ENCODE measurements at regions not wholly inside any gene's neighbourhood (a gene's known extent, or its start where the extent isn't known, plus 50 kb on each side); places are given as distances from the start of the nearest gene placed in this dataset.

DNA sequence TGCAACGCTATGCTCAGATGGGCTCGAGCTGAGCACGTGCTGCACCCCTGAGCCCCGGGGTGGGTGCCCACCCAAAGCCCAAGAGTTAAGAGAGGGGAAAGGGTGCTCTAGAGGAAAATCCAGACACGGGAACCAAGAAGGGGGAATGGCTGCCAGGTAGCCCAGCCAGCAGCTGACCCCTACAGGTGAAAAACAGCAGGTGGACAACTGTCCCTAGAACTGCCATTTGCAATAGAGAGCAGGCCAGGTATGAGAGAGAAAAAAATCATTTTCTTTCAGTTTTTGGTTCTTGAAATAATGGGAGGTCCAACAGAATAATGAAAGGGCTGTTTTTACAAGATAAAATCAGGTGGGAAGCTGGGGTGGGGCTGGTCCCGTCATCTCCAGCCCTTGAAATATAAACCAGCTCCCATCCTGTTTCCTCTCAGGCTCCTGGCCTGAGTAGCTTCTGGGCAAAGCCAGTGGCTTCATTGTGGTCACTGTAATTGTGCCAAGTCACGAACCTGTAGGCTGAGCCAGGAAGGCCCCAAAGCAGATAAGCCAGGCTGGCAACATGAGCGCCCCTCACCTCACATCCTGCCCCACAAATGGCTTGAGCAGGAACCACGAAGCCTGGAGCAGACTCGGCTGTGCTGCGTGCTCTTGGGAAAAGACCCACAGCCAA lies 257.8 kb downstream of the SNX10 start:
- no peak for FAIRE-seq
- Histone ChIP-seq H3K36me3 (ENCODE audit: control insufficient read depth in 2 of 2, insufficient read depth in 2 of 2, low read length in 1 of 2) (no peaks in the 10 kb centered on the region), H3K9ac (ENCODE audit: control insufficient read depth, insufficient read depth, low read length) (no peak overlapping the region), H4K20me1 (ENCODE audit: control insufficient read depth, insufficient read depth) (no peaks in the 10 kb centered on the region), H3K27ac (ENCODE audit: control insufficient read depth, insufficient read depth) (no peak overlapping the region), H3K79me2 (ENCODE audit: control insufficient read depth, insufficient read depth, low read length) (no peaks in the 10 kb centered on the region), H3K4me2 (ENCODE audit: control insufficient read depth, insufficient read depth) (no peak overlapping the region), H3K4me1 (ENCODE audit: control insufficient read depth, insufficient read depth, low read length) (no peaks in the 10 kb centered on the region), H3K4me3 (no peak overlapping the region), H3K27me3 (replicated peaks in 1 of 2; ENCODE audit: control insufficient read depth in 2 of 2, insufficient read depth in 2 of 2, low read length in 1 of 2) (peaks cover 5 to 8% of the 10 kb centered on the region in 2 experiments; a peak in 3 of 4 replicates), H2AFZ (ENCODE audit: control insufficient read depth, low read depth, low read length) (no peak overlapping the region), H3K9me3 (replicated peaks; ENCODE audit: control insufficient read depth, insufficient read depth, low read length) (no peaks in the 10 kb centered on the region)
- ChIA-PET RAD21 (ENCODE audit: unreplicated experiment) (no interaction called here), CTCF (no interaction called here), SMC1A (ENCODE audit: uncharacterized antibody, unreplicated experiment) (no interaction called here), POLR2A (no interaction called here)
- intact Hi-C loops (cut with micrococcal nuclease; ENCODE audit: unreplicated experiment) (no loop called here), in situ Hi-C loops (cut with MboI) (no loop called here)
- no peak for DNase-seq (ENCODE audit: low read depth, low spot score)
- TF ChIP-seq TARDBP (IDR thresholded peaks at IDR 0.05; ENCODE audit: borderline replicate concordance): no peak
- no peak for TF ChIP-seq SPI1 (IDR thresholded peaks at IDR 0.05; ENCODE audit: borderline replicate concordance, insufficient read depth, low read depth, low read length)
- TF ChIP-seq CBX5 (IDR thresholded peaks at IDR 0.05; ENCODE audit: low read depth): no peak
- no peak for TF ChIP-seq TCF12 (IDR thresholded peaks at IDR 0.05; ENCODE audit: low read depth, low read length)
- no peak for TF ChIP-seq RBBP5 (conservative IDR thresholded peaks at IDR 0.05)
- no peak for ATAC-seq
- BruUV-seq (replicated peaks): no TSS peak
- WGBS (ENCODE audit: insufficient coverage, insufficient replicate concordance, low lambda C conversion rate, missing lambda C conversion rate): 17% methylated on average over 11 of the region's 11 CpGs

DNA sequence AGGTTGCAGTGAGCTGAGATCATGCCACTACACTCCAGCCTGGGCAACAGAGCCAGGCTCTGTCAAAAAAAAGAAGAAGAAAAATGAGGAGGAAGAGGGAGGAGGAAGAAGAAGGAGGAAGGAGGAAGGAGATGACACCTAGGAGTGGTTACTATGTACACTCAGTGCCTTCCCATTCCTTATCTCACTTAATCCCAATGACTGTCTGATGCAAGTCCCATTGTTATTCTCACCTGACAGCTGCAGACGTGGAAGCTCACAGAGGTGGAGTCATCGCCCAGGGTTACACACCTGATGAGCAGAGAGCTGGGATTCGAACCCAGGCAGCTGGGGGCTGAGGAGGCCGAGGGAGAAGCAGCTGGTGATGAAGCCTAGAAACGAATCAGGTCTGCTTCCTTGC lies 258.8 kb downstream of the SNX10 start:
- DNase-seq (ENCODE audit: low read depth, low spot score) (no peak), ATAC-seq (no peak), FAIRE-seq (no peak)
- ChIA-PET CTCF (no interaction called here), RAD21 (ENCODE audit: unreplicated experiment) (no interaction called here), POLR2A (interaction anchor here (0.6 kb wide), 1 partner anchor 46 kb away, joined by 3 read pairs; no protein-coding TSS in a partner anchor), SMC1A (ENCODE audit: uncharacterized antibody, unreplicated experiment) (no interaction called here)
- Histone ChIP-seq H2AFZ (ENCODE audit: control insufficient read depth, low read depth, low read length) (no peak overlapping the region), H3K9me3 (replicated peaks; ENCODE audit: control insufficient read depth, insufficient read depth, low read length) (no peaks in the 10 kb centered on the region), H3K4me1 (ENCODE audit: control insufficient read depth, insufficient read depth, low read length) (no peaks in the 10 kb centered on the region), H3K27ac (ENCODE audit: control insufficient read depth, insufficient read depth) (no peak overlapping the region), H3K4me2 (ENCODE audit: control insufficient read depth, insufficient read depth) (no peak overlapping the region), H3K4me3 (no peak overlapping the region), H3K79me2 (ENCODE audit: control insufficient read depth, insufficient read depth, low read length) (no peaks in the 10 kb centered on the region), H3K9ac (ENCODE audit: control insufficient read depth, insufficient read depth, low read length) (no peak overlapping the region), H3K27me3 (replicated peaks in 1 of 2; ENCODE audit: control insufficient read depth in 2 of 2, insufficient read depth in 2 of 2, low read length in 1 of 2) (peaks cover 5 to 8% of the 10 kb centered on the region in 2 experiments; a peak in 3 of 4 replicates), H3K36me3 (ENCODE audit: control insufficient read depth in 2 of 2, insufficient read depth in 2 of 2, low read length in 1 of 2) (no peaks in the 10 kb centered on the region), H4K20me1 (ENCODE audit: control insufficient read depth, insufficient read depth) (no peaks in the 10 kb centered on the region)
- intact Hi-C loops (cut with micrococcal nuclease; ENCODE audit: unreplicated experiment): no loop called here
- BruUV-seq (replicated peaks): no TSS peak
- in situ Hi-C loops (cut with MboI): no loop called here
- WGBS (ENCODE audit: insufficient coverage, insufficient replicate concordance, low lambda C conversion rate, missing lambda C conversion rate): 30% methylated on average over 5 of the region's 5 CpGs
- TF ChIP-seq, protein P1, sequence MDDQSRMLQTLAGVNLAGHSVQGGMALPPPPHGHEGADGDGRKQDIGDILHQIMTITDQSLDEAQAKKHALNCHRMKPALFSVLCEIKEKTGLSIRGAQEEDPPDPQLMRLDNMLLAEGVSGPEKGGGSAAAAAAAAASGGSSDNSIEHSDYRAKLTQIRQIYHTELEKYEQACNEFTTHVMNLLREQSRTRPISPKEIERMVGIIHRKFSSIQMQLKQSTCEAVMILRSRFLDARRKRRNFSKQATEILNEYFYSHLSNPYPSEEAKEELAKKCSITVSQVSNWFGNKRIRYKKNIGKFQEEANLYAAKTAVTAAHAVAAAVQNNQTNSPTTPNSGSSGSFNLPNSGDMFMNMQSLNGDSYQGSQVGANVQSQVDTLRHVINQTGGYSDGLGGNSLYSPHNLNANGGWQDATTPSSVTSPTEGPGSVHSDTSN (IDR thresholded peaks at IDR 0.05; ENCODE audit: insufficient replicate concordance, low read depth, low read length): no peak
- TF ChIP-seq, protein P2, sequence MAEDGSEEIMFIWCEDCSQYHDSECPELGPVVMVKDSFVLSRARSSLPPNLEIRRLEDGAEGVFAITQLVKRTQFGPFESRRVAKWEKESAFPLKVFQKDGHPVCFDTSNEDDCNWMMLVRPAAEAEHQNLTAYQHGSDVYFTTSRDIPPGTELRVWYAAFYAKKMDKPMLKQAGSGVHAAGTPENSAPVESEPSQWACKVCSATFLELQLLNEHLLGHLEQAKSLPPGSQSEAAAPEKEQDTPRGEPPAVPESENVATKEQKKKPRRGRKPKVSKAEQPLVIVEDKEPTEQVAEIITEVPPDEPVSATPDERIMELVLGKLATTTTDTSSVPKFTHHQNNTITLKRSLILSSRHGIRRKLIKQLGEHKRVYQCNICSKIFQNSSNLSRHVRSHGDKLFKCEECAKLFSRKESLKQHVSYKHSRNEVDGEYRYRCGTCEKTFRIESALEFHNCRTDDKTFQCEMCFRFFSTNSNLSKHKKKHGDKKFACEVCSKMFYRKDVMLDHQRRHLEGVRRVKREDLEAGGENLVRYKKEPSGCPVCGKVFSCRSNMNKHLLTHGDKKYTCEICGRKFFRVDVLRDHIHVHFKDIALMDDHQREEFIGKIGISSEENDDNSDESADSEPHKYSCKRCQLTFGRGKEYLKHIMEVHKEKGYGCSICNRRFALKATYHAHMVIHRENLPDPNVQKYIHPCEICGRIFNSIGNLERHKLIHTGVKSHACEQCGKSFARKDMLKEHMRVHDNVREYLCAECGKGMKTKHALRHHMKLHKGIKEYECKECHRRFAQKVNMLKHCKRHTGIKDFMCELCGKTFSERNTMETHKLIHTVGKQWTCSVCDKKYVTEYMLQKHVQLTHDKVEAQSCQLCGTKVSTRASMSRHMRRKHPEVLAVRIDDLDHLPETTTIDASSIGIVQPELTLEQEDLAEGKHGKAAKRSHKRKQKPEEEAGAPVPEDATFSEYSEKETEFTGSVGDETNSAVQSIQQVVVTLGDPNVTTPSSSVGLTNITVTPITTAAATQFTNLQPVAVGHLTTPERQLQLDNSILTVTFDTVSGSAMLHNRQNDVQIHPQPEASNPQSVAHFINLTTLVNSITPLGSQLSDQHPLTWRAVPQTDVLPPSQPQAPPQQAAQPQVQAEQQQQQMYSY (CRISPR knock-in tag; IDR thresholded peaks at IDR 0.05): no peak
- TF ChIP-seq, protein P3, sequence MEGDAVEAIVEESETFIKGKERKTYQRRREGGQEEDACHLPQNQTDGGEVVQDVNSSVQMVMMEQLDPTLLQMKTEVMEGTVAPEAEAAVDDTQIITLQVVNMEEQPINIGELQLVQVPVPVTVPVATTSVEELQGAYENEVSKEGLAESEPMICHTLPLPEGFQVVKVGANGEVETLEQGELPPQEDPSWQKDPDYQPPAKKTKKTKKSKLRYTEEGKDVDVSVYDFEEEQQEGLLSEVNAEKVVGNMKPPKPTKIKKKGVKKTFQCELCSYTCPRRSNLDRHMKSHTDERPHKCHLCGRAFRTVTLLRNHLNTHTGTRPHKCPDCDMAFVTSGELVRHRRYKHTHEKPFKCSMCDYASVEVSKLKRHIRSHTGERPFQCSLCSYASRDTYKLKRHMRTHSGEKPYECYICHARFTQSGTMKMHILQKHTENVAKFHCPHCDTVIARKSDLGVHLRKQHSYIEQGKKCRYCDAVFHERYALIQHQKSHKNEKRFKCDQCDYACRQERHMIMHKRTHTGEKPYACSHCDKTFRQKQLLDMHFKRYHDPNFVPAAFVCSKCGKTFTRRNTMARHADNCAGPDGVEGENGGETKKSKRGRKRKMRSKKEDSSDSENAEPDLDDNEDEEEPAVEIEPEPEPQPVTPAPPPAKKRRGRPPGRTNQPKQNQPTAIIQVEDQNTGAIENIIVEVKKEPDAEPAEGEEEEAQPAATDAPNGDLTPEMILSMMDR (IDR thresholded peaks at IDR 0.05 in 2 of 3, conservative IDR thresholded peaks at IDR 0.05 in 1 of 3; ENCODE audit: control insufficient read depth in 2 of 3, extremely low read depth in 1 of 3, insufficient read depth in 1 of 3, low read depth in 3 of 3, low read length in 3 of 3): no peak
- TF ChIP-seq MEF2A (IDR thresholded peaks at IDR 0.05; ENCODE audit: insufficient read depth, low read depth, low read length): no peak
- no peak for TF ChIP-seq RCOR1 (conservative IDR thresholded peaks at IDR 0.05; ENCODE audit: low read depth, low read length)
- no peak for TF ChIP-seq RFX5 (IDR thresholded peaks at IDR 0.05; ENCODE audit: low read depth, low read length)

Measured in GM12878 (cell line).